ENCODE measurements at regions not wholly inside any gene's neighbourhood (a gene's known extent, or its start where the extent isn't known, plus 50 kb on each side); places are given as distances from the start of the nearest gene placed in this dataset.

DNA sequence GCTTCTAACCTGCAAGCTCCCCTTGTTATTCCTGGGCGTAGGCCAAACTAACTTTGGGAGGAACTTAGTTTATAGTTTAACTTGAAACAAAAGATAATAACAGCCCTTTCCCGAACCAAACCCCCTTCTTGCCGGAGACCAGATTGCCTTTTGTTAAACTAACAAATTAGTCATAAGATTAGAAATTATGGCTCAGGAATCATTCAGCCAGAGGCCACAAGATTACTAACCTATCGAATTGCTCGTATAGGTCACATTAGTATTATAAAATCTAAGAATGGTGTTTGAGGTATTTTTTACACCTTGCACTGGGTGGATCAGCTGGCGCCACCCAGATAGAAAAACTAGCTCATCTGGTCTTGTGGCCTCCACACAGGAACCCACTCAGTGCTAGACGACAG is 65.3 kb upstream of the RAP2B start:
- Histone ChIP-seq H4K20me1 (ENCODE audit: insufficient read depth, low read length) (no peaks in the 10 kb centered on the region), H3K9me3 (replicated peaks; ENCODE audit: insufficient read depth, low read length) (no peaks in the 10 kb centered on the region), H3K9me2 (replicated peaks; ENCODE audit: insufficient read depth, low read length) (no peaks in the 10 kb centered on the region), H3F3A (ENCODE audit: insufficient read depth, low read length) (peaks cover 6% of the 10 kb centered on the region), H2AFZ (ENCODE audit: low read length) (no peak overlapping the region), H3K4me2 (ENCODE audit: low read depth, low read length) (no peak overlapping the region), H3K79me2 (ENCODE audit: low read length) (no peaks in the 10 kb centered on the region), H3K36me3 (replicated peaks; ENCODE audit: insufficient read depth, low read length) (no peaks in the 10 kb centered on the region), H3K4me3 (ENCODE audit: low read length) (no peak overlapping the region), H3K9ac (ENCODE audit: low read length) (no peak overlapping the region), H3K27me3 (replicated peaks; ENCODE audit: insufficient read depth, low read length) (no peaks in the 10 kb centered on the region), H3K4me1 (ENCODE audit: low read length) (peaks cover 14% of the 10 kb centered on the region), H3K27ac (ENCODE audit: low read length) (no peak overlapping the region)
- DNase-seq: no peak
- TF ChIP-seq EZH2phosphoT487 (IDR thresholded peaks at IDR 0.05; ENCODE audit: low read length) (no peak), EZH2 (optimal IDR thresholded peaks at IDR 0.05; ENCODE audit: low read depth, low read length) (no peak)
- TF ChIP-seq, protein P1, sequence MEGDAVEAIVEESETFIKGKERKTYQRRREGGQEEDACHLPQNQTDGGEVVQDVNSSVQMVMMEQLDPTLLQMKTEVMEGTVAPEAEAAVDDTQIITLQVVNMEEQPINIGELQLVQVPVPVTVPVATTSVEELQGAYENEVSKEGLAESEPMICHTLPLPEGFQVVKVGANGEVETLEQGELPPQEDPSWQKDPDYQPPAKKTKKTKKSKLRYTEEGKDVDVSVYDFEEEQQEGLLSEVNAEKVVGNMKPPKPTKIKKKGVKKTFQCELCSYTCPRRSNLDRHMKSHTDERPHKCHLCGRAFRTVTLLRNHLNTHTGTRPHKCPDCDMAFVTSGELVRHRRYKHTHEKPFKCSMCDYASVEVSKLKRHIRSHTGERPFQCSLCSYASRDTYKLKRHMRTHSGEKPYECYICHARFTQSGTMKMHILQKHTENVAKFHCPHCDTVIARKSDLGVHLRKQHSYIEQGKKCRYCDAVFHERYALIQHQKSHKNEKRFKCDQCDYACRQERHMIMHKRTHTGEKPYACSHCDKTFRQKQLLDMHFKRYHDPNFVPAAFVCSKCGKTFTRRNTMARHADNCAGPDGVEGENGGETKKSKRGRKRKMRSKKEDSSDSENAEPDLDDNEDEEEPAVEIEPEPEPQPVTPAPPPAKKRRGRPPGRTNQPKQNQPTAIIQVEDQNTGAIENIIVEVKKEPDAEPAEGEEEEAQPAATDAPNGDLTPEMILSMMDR (IDR thresholded peaks at IDR 0.05; ENCODE audit: low read length): no peak

DNA sequence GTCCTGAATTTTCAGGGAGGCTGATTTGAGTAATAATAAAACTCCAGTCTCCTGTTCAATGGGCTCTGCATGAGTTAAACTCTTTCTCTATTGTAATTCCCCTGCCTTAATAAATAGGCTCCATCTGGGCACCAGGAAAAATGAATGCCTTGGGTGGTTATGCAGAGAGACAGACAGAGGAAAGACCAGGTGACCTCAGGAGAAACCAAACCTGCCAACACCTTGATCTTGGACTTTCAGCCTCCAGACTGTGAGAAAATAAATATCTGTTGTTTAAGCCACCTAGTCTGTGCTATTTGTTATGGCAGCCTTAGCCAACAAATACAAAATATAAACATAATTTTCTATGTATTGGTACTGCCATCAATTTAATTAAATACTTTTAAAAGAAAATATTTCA is 64.8 kb upstream of the RAP2B start:
- H3K27ac ChIP-seq (ENCODE audit: low read length): no peak overlapping the region
- H3K79me2 ChIP-seq (ENCODE audit: low read length): no peaks in the 10 kb centered on the region
- no peak overlapping the region for H3K4me2 ChIP-seq (ENCODE audit: low read depth, low read length)
- H3K9me3 ChIP-seq (replicated peaks; ENCODE audit: insufficient read depth, low read length): no peaks in the 10 kb centered on the region
- H2AFZ ChIP-seq (ENCODE audit: low read length): no peak overlapping the region
- H3K4me3 ChIP-seq (ENCODE audit: low read length): no peak overlapping the region
- H4K20me1 ChIP-seq (ENCODE audit: insufficient read depth, low read length): no peaks in the 10 kb centered on the region
- H3K36me3 ChIP-seq (replicated peaks; ENCODE audit: insufficient read depth, low read length): no peaks in the 10 kb centered on the region
- peaks cover 1% of the 10 kb centered on the region; the same call in 1 of the 2 replicates for H3F3A ChIP-seq (ENCODE audit: insufficient read depth, low read length)
- peaks cover 10% of the 10 kb centered on the region for H3K4me1 ChIP-seq (ENCODE audit: low read length)
- TF ChIP-seq, protein P1 (IDR thresholded peaks at IDR 0.05; ENCODE audit: low read length): no peak
- no peak overlapping the region for H3K9ac ChIP-seq (ENCODE audit: low read length)
- H3K27me3 ChIP-seq (replicated peaks; ENCODE audit: insufficient read depth, low read length): no peaks in the 10 kb centered on the region
- H3K9me2 ChIP-seq (replicated peaks; ENCODE audit: insufficient read depth, low read length): no peaks in the 10 kb centered on the region
- DNase-seq: no peak

DNA sequence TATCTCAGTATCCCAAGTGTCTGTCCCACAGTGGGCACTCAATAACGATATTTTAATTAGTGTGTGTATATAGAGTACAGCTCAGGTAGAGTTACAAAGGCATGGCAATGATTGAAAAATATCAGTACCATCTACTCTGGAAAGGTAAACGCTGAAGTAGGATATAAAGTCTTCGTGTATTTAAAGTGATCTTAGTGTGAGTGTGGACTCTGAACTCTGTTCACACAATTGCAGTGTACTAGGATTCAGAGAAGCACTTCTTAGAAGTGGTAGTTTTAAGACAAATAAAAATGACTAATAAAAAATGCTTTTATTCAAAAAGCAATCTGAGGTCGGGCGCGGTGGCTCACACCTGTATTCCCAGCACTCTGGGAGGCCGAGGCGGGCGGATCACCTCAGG is 62.9 kb upstream of the RAP2B start:
- Histone ChIP-seq H2AFZ (ENCODE audit: low read length) (no peak overlapping the region), H3K9ac (ENCODE audit: low read length) (no peak overlapping the region), H3K27ac (ENCODE audit: low read length) (no peak overlapping the region), H3K4me2 (ENCODE audit: low read depth, low read length) (no peak overlapping the region), H3K4me1 (ENCODE audit: low read length) (no peaks in the 10 kb centered on the region), H3K79me2 (ENCODE audit: low read length) (no peaks in the 10 kb centered on the region), H3F3A (ENCODE audit: insufficient read depth, low read length) (no peaks in the 10 kb centered on the region), H4K20me1 (ENCODE audit: insufficient read depth, low read length) (no peaks in the 10 kb centered on the region), H3K9me3 (replicated peaks; ENCODE audit: insufficient read depth, low read length) (no peaks in the 10 kb centered on the region), H3K36me3 (replicated peaks; ENCODE audit: insufficient read depth, low read length) (no peaks in the 10 kb centered on the region), H3K27me3 (replicated peaks; ENCODE audit: insufficient read depth, low read length) (no peaks in the 10 kb centered on the region), H3K9me2 (replicated peaks; ENCODE audit: insufficient read depth, low read length) (no peaks in the 10 kb centered on the region), H3K4me3 (ENCODE audit: low read length) (no peak overlapping the region)
- TF ChIP-seq EZH2phosphoT487 (IDR thresholded peaks at IDR 0.05; ENCODE audit: low read length) (no peak), EZH2 (optimal IDR thresholded peaks at IDR 0.05; ENCODE audit: low read depth, low read length) (no peak)
- TF ChIP-seq, protein P1 (IDR thresholded peaks at IDR 0.05; ENCODE audit: low read length): no peak
- no peak for DNase-seq

Measured in MM.1S (cell line).